K562 (cell line): ENCODE measurements at regions not wholly inside any gene's neighbourhood (a gene's known extent, or its start where the extent isn't known, plus 50 kb on each side); places are given as distances from the start of the nearest gene placed in this dataset.

ENCODE experiments used
- CBFB ChIP-seq: sonication (generic); formaldehyde crosslinking; IDR thresholded peaks from 2 replicates; pipeline ENCODE4 v1.4.0; 2020; ENCODE audit warnings: mild to moderate bottlenecking, missing genetic modification reagents
- GABPA ChIP-seq: fragments of 200-800 bp; sonication (Bioruptor generic); conservative IDR thresholded peaks from 2 replicates; pipeline ENCODE4 v1.6.1; 2016; ENCODE audit warnings: low read depth, missing genetic modification characterization, missing compliant biosample characterization
- PREB ChIP-seq: sonication (generic); formaldehyde crosslinking; IDR thresholded peaks from 2 replicates; pipeline ENCODE4 v1.8.1; 2023; ENCODE audit warnings: mild to moderate bottlenecking, missing genetic modification reagents
- SP1 ChIP-seq: sonication (generic); formaldehyde crosslinking; IDR thresholded peaks from 2 replicates; pipeline ENCODE4 v1.8.1; 2022; ENCODE audit warnings: mild to moderate bottlenecking, missing genetic modification reagents
- YY1 ChIP-seq, 3 experiments: IDR thresholded peaks; 2 replicates each; pipeline ENCODE4 v1.6.1; 2011; ENCODE audit warnings: low read length in 2 of 3, mild to moderate bottlenecking in 2 of 3, moderate library complexity in 2 of 3, borderline replicate concordance in 1 of 3, control low read depth in 1 of 3, low read depth in 1 of 3; ENCODE audit not compliant: insufficient read depth in 3 of 3, insufficient replicate concordance in 2 of 3, control insufficient read depth in 1 of 3, insufficient read length in 1 of 3; ENCODE audit errors: extremely low read depth in 1 of 3
- ZNF586 ChIP-seq: fragments of 450-650 bp; formaldehyde crosslinking; conservative IDR thresholded peaks from 2 replicates; pipeline ENCODE4 v1.4.0; 2020; ENCODE audit warnings: mild to moderate bottlenecking, moderate library complexity

- no peak for TF ChIP-seq GABPA
- no peak for TF ChIP-seq PREB (CRISPR knock-in tag)
- no peak for TF ChIP-seq YY1 (IDR thresholded peaks at IDR 0.05; ENCODE audit: borderline replicate concordance in 1 of 3, control insufficient read depth in 1 of 3, extremely low read depth in 1 of 3, insufficient read depth in 3 of 3, insufficient read length in 1 of 3, insufficient replicate concordance in 2 of 3, low read depth in 1 of 3, low read length in 2 of 3)
- no peak for TF ChIP-seq ZNF586 (CRISPR knock-in tag)
- no peak for TF ChIP-seq CBFB
- TF ChIP-seq SP1 (CRISPR knock-in tag): no peak
Observed at GRCh38 chr5:67528953-67529352, 332.4 kb upstream of the CD180 start.
